Panc1 (cell line): ENCODE measurements at regions not wholly inside any gene's neighbourhood (a gene's known extent, or its start where the extent isn't known, plus 50 kb on each side); places are given as distances from the start of the nearest gene placed in this dataset.

Experiments used
- CTCF ChIP-seq: fragments of 450-650 bp; IDR thresholded peaks from 2 replicates; pipeline ENCODE4 v1.5.1; 2017; ENCODE audit warnings: mild to moderate bottlenecking
- REST ChIP-seq, 2 experiments: IDR thresholded peaks; 2 replicates each; pipeline ENCODE4 v1.6.1; 2011 to 2012; ENCODE audit warnings: low read depth in 2 of 2, control low read depth in 1 of 2, low read length in 1 of 2, mild to moderate bottlenecking in 1 of 2, moderate library complexity in 1 of 2; ENCODE audit not compliant: insufficient read depth in 1 of 2
- TCF7L2 ChIP-seq: IDR thresholded peaks from 2 replicates; pipeline ENCODE4 v1.6.1; 2011; ENCODE audit warnings: mild to moderate bottlenecking, low read depth, low read length, inconsistent platforms

GRCh38 chr17:51427856-51428255, 167.5 kb downstream of the UTP18 start:
- TF ChIP-seq REST (IDR thresholded peaks at IDR 0.05; ENCODE audit: insufficient read depth in 1 of 2, low read depth in 2 of 2, low read length in 1 of 2), result no peak
- TF ChIP-seq CTCF, result no peak
- no peak for TF ChIP-seq TCF7L2
